GM12865 (cell line): ENCODE measurements at regions not wholly inside any gene's neighbourhood (a gene's known extent, or its start where the extent isn't known, plus 50 kb on each side); places are given as distances from the start of the nearest gene placed in this dataset.

ENCODE experiments used
- DNase-seq: peaks from one replicate; pipeline ENCODE4 v3.0.0; 2010; ENCODE audit warnings: low read depth
- H3K4me3 ChIP-seq: 2 replicates; pipeline ENCODE4 v1.5.1; 2011; ENCODE audit warnings: mild to moderate bottlenecking, low read depth, low read length, control low read depth
- TF ChIP-seq, protein P1 (sequence below): IDR thresholded peaks from 2 replicates; pipeline ENCODE4 v1.5.1; 2011; ENCODE audit warnings: low read length, control low read depth, low read depth, inconsistent platforms; ENCODE audit not compliant: insufficient read depth; ENCODE audit errors: missing control alignments

DNA sequence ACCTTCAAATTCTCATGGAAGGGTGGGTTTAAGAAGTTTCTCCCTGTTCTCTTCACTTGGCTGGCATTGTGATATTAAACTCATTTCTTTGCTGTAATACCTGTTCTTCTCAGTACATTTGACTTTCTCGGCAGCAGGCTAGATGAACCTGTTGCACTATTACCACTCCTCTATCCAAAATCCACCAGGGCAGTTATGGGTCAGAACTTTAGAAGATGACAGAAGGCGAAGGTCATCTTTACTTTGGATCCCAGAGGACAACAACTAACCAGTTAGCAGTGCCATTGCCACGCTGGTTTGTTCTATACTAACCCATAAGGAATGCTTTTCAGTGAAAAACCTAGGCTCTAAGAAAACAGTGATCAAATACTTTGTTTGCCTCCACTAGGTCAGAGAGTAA lies 901.0 kb downstream of the TSN start:
- H3K4me3 ChIP-seq = no peak overlapping the region
- DNase-seq = no peak
- TF ChIP-seq, protein P1, sequence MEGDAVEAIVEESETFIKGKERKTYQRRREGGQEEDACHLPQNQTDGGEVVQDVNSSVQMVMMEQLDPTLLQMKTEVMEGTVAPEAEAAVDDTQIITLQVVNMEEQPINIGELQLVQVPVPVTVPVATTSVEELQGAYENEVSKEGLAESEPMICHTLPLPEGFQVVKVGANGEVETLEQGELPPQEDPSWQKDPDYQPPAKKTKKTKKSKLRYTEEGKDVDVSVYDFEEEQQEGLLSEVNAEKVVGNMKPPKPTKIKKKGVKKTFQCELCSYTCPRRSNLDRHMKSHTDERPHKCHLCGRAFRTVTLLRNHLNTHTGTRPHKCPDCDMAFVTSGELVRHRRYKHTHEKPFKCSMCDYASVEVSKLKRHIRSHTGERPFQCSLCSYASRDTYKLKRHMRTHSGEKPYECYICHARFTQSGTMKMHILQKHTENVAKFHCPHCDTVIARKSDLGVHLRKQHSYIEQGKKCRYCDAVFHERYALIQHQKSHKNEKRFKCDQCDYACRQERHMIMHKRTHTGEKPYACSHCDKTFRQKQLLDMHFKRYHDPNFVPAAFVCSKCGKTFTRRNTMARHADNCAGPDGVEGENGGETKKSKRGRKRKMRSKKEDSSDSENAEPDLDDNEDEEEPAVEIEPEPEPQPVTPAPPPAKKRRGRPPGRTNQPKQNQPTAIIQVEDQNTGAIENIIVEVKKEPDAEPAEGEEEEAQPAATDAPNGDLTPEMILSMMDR = no peak

DNA sequence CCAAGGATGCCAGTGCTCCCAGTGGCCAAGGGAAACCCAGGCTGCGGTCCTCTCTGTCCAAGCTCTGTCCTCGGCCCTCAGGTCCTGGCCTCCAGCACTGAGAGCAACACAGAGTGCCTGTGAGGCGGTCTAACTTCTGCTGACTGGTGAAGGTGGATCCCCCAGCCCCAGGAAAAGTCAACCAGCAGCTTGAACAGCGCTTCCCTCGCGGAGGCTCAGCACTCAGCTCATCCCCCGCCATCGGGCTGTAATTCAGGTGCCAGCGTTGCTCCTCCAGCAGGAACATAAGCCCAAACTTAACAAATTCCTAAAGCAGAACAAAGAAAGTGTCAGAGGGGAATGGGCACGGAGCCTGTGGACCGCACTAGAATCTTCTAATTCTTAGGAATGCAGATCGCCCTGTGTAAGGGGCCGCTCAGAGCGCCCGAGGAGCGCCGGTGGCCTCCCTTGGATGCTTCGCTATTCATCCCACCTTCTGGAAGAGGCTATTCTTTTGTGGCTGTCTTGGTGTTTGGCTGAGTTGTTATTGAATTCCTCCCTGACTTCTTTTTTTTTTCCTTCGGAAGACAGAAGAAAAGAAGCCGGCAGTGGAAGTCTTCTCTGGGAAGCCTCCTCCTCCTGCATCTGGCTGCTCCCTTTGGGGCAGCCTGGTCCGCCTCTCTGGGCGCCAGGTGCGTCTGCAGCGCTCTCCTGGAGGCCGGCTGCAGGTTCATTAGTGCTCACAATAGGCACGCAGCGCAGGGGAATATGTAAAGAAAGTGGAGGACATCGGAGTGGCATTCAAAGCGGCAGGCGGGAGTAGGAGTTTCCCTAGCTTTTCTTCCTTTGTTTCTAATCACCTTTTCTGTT lies 905.6 kb downstream of the TSN start:
- H3K4me3 ChIP-seq = no peak overlapping the region
- TF ChIP-seq, protein P1 = no peak
- DNase-seq = no peak

DNA sequence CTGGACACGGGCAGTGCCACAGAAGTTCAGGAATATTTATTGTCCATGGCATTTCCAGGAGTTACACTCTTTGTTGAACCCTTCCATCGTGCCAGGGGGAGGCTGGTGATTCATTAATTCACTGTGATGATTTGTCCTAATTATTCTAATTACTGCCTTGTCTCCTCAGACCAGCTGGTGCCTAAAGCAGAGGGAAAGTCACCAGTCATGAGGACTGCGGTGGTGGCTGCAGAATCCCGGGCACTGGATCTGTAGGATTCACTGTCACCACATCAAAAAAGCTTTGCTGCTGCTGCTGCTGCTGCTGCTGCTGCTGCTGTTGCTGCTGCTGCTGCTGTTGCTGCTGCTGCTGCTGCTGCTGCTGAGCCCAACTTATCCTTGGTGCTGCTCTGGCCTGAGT lies 908.2 kb downstream of the TSN start:
- DNase-seq = no peak
- no peak overlapping the region for H3K4me3 ChIP-seq
- TF ChIP-seq, protein P1 = no peak

DNA sequence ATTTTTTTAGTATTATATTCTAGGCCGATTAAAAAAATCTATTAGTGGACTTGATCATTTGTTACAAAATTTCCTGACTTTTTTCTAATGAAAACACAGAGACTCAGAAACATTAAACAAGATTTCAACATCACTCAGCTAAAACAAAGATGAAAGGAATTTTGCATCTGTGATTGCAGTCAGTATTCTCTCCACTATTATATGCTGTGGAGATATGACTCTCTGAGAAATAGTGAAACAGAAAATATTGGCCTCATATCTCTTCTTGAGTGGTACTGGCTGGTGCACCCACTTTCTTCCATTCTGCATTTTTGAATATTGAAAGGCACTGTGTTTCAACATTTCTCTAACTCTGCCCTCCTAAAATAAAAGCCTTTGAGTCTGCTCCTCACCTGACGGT lies 914.2 kb downstream of the TSN start:
- no peak for DNase-seq
- H3K4me3 ChIP-seq = no peak overlapping the region
- TF ChIP-seq, protein P1 = no peak

DNA sequence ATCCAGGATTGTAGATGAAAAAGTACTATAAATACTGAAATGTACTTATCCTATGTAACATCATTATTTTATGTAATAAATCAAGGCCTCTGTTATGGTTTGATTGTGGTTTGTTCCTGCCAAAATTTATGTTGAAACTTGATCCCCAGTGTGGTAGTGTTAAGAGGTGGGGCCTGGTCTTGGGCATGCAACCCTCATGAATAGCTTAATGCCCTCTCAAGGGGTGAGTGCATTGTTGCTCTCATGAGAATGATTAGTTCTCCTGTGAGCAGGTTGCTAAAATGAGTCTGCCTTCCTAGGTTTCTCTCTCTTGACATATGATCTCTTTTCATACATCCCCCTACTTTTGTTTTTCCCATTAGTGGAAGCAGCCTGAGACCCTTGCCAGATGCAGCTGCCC lies 915.4 kb downstream of the TSN start:
- no peak for DNase-seq
- TF ChIP-seq, protein P1 = no peak
- no peak overlapping the region for H3K4me3 ChIP-seq

DNA sequence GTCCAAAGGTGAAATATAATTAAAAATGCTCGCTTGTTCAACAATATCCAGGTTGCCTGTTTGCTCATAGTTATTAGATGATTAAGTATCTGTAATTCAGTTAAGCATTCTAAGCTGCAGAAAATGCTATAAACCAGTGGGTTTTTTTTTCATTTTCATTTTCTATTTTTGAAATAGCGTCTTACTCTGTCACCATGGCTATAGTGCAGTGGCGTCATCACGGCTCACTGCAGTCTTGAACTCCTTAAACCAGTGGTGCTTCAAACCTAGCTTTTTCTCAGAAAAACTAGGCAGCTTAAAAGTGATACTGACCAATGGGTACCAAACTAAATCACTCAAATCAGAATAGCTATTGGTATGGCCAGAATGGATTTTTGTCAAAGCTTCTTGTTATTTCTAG lies 925.2 kb downstream of the TSN start:
- TF ChIP-seq, protein P1 = no peak
- peak; percentile 33 for DNase-seq

DNA sequence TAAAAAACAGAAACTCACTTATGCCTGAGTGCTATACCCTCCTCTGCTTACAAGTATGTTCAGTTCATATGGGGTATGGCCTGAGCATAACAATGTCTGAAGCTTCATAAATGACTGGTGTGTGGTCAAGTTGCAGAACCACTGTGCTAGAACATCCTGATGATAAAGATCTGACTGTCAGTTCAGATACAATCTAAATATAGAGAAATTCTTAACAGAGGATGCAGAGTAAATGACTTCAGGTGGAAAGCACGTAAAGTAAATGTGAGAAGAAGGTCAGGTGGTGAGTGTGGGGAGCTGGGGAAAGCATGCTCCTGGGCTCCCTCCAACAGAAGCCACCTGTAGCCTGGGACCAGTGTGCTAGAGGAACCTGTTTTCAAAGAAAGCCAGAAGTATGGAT lies 926.2 kb downstream of the TSN start:
- TF ChIP-seq, protein P1 = no peak
- peak; percentile 57 for DNase-seq
- no peak overlapping the region for H3K4me3 ChIP-seq

More for the DNA sequence above, 925.2 kb downstream of the TSN start:
- no peak overlapping the region for H3K4me3 ChIP-seq
